Keratinocyte (primary cell): ENCODE measurements at regions not wholly inside any gene's neighbourhood (a gene's known extent, or its start where the extent isn't known, plus 50 kb on each side); places are given as distances from the start of the nearest gene placed in this dataset.

Source experiments
- CTCF ChIP-seq, 3 experiments: IDR thresholded peaks in 1 of 3; conservative IDR thresholded peaks in 1 of 3; optimal IDR thresholded peaks in 1 of 3; 2 replicates in 2 of 3; 3 replicates in 1 of 3; pipeline versions ENCODE3 to v1.5.1; 2011; ENCODE audit warnings: low read length in 3 of 3, mild to moderate bottlenecking in 3 of 3, moderate library complexity in 2 of 3, control low read depth in 1 of 3, inconsistent platforms in 1 of 3; ENCODE audit not compliant: insufficient read depth in 2 of 3; ENCODE audit errors: extremely low read depth in 1 of 3
- EZH2 ChIP-seq: IDR thresholded peaks from one replicate; pipeline ENCODE4 v1.6.1; 2012; ENCODE audit warnings: inconsistent platforms, mild to moderate bottlenecking, low read length, moderate library complexity

GRCh38 chr21:35862969-35863368, 197.4 kb downstream of the SETD4 start:
- TF ChIP-seq CTCF (optimal IDR thresholded peaks at IDR 0.05 in 1 of 3, IDR thresholded peaks at IDR 0.05 in 1 of 3, conservative IDR thresholded peaks at IDR 0.05 in 1 of 3; ENCODE audit: extremely low read depth in 1 of 3, insufficient read depth in 2 of 3, low read length in 3 of 3) (no peak), EZH2 (no peak)
